Head of caudate nucleus (tissue), 42 donors: ENCODE measurements at regions not wholly inside any gene's neighbourhood (a gene's known extent, or its start where the extent isn't known, plus 50 kb on each side); places are given as distances from the start of the nearest gene placed in this dataset.

ENCODE experiments used
- DNase-seq, 42 donors: peaks; one replicate each; pipeline versions ENCODE4 v3.0.0 to v3.0.0-alpha.2; 2020 to 2021; ENCODE audit warnings: mixed read lengths in 7 of 42
- intact Hi-C: fragments of 100-400 bp; cut with DNase I; formaldehyde crosslinking; loops from one replicate; pipeline ENCODE4 v1.15.0; 2022

DNA sequence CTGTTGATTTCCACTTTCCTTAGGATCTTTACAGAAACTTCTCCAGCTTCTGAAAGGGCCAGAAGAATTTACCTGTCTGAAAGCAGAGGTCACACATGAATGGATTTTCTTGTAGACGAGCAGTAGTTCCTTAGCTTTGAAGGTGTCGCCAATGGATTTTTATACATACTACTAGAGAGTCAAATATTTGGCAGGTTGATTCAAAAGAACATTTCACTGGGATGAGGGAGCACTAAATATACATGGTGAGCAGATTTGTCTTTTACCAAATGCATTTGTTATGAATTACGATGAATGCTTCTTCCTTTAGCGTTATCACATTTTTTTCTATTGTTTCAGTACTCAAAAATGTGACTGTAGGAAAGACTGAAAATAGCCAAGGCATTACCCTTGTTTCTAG lies 162.3 kb downstream of the PAX1 start:
- intact Hi-C loops, result no loop called here
- DNase-seq, result no peak

DNA sequence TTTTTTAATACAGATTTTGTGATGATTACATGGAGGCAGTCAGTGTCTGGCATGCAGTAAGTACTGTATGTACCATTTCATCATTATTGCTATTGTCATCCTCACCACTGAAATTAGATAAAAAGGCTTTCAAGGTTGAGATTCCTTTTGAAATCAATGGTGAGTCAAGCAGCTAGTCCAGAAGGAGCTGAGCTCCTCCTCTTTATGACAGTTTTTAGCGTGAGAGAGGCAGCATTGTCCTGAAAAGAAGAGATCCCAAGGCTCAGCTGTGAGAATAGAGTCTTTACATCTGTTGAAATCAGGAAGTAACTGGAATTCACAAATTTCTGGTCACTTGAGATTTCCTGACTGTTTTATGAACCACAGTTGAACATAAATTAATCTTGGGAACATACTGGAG lies 161.9 kb downstream of the PAX1 start:
- intact Hi-C loops, result no loop called here
- no peak for DNase-seq

DNA sequence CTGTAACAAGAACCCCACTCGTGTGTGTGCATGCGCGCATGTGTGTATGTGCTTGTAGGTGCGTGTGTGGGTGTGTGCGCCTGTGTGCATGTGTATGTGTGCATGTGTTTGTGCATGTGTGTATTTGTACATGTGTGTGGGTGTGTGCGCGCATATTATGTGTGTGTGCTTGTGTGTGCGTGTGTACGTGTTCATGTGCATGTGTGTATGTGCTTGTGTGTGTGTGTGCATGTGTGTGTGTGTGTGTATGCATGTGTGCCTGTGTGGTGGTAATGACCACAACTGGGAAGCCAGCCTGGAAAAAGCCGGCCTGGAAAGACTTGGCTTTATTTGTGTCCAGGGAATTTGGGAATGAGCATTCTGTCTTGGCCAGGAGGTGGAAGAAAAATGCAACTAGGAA lies 157.5 kb downstream of the PAX1 start:
- intact Hi-C loops, result no loop called here
- DNase-seq, result no peak

DNA sequence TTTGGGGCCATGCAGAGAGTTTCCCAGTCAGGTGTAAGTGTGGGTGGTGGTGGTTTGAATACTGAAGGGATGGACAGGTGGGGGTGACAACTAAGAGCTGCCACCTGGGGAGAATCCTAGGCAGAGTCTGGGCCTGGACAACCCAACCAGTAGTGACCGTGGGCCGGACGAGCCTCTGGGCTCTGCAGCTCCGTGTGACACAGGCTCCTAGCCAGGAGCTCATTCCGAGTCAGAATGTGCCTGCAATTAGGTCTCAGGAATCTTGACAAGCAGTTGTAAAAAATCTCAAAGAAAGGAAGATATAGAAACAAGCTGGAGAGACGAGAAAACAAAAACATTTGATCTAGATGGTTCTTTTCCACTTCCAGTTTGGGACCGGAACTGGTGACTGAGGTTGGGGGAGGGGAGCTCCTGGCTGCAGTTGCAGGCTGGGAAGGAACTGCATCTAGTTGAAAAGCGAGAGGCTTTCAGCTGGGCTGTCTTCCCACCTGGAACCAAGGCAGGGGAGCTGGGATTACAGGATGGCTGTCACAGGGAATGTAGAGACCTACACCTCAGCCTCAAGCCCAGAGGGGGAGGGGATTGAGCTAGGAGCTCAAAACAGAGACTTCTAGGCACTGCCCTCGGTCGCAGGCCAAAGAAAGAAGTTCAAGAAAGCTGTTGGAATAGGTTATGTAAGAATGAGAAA lies 156.9 kb downstream of the PAX1 start:
- intact Hi-C loops, result no loop called here
- no peak for DNase-seq

DNA sequence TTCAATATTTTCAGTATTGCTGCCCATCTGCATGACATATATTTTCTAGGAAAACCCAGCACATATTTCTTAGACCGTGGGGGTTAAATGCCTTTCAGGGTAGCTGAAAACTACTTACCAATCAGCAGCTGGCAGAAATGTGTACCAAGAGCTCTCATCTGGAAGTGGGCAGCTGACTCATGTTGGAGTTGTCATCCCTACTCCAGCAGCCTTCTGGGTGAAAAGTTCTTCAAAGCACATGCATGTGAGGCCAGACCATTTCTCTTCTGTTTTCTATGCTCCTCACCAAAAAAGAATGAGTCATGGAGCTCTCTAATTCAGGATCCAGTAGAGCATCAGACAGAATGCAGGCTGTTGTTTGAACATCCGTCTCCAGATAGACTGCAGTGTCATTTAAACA lies 135.5 kb downstream of the PAX1 start:
- DNase-seq, result no peak
- intact Hi-C loops, result no loop called here

DNA sequence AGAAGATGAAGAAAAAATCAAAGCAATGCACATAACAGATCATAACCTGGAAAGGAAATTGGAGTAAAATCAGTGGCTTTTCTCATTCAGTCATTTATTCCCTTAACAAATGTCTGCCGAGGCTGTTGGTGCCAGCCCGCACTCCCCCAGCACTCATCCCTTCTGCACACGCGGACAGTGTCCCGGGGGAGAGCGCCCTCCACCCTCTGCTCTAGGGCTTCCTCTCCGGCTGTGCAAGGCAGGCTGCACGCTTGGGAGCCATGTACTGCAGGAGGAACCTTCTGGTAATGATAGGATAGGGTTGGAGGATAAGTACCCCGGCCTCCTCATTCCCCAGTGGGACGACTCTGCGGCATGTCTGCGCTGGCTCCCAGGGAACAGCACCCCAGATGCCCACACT lies 134.5 kb downstream of the PAX1 start:
- intact Hi-C loops, result no loop called here
- no peak for DNase-seq

DNA sequence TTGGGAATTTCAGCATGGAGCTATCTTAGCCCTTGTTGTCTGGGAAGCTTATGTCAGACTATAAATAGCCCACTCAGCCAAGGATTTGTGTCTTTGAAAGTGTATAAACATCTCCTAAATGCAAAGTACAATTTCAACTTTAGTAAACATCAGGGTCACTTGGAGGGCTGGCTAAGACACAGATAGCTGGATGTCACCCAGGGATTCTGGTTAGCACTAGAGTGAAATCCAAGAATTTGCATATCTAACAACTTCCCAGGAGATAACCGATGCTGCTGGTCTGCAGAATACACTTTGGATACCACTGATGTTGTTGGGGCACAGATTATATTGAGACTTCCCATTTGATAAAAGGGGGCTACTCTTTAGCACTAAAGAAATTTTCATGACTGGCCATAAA lies 130.9 kb downstream of the PAX1 start:
- no peak for DNase-seq
- intact Hi-C loops, result no loop called here

DNA sequence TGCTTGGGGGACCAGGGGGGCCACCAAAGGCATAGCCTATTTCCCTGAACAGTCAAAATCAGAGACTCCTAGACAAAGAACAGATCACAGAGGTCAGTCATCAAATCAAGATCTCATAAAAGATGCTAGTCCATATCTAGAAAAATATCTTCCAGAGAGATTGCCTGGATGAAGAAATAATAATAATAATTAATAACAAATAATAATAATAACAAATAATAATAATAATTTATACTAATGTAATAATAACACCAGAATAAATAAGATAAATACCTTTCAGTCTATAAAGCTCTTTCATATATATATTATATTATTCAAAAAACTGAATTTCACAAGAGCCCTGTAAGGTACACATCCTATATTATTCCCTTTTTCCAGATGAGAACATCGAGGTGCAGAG lies 129.6 kb downstream of the PAX1 start:
- intact Hi-C loops, result no loop called here
- no peak for DNase-seq

DNA sequence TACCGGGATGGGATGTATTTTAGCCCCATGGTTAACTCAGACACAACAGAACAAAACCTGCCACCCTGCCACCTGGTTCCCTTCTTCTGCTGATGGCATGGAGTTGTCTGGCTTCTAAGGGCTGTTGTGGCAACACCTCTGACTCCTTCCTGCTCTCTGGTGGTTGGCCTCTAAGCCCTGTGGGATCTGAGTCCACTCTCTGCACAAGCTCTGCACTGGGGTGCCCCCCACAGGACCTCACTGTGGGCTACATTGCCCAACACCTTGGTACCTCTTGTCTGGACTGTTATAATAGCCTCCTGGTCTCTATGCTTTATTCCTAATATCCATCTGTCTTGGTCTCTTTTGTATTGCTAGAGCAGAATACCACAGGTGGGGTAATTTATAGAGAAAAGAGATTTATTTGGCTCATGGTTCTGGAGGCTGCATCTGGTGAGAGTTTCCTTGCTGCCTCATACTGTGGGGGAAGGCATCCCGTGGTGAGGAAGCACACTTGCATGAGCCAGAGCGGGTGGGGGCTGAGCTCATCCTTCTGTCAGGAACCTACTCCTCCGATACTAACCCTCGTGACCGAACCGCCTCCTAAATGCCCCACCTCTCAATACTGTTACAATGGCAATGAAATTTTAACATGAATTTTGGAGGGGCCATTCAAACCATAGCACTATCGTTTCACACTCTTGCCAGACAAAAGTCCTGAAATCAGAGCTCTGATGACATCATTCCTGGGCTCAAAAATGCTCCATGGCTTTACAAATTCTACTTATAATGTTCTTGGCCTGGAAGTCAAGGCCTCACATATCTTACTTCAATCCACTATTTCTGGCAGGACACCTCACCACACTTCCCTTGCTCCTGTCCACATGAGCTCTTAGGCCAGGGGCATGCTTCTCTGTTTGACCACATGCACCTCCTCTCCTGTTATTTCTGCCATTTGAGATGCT lies 127.2 kb downstream of the PAX1 start:
- DNase-seq, result peak in 24 of 42 donors; percentile 5 to 85 (median 46)
- intact Hi-C loops, result no loop called here

DNA sequence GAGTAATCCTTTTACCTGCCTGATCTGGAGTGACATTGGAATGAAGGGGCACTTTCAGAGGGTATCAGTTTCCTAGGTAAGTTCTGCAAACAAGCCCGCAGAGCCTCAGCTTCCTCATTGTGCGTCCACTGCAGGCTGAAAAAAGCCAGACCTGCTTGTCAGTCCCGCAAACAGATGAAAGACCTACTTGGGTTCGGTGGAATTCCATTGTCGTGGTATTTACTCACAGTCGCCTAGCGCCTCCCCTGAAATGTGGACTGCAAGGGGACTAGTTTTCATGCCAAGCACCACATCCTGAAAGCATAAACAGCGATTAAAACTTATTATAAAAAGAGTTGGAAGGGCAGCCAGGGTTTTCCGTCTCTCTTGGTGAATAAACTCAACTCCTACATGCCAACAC lies 121.5 kb downstream of the PAX1 start:
- intact Hi-C loops, result no loop called here

DNA sequence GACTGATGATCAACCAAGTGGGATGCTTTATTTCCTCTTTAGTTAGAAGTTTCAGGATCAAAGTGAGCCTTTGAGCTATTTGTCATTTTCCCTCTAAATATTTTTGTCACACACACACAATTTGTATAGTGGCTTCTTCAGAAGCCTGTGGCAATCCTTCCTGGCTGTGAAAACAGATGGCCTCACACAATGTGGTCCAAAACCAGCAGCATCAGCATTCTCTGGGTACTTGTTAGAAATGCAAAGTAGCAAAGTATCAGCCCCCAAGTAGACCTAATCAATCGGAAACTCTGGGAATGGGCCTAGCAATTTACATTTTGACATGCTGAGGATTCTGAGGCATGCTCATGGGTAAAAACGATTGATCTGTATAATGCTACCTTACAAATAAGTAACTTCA lies 115.9 kb downstream of the PAX1 start:
- no peak for DNase-seq
- intact Hi-C loops, result no loop called here

More for the DNA sequence above, 121.5 kb downstream of the PAX1 start:
- DNase-seq, result no peak

DNA sequence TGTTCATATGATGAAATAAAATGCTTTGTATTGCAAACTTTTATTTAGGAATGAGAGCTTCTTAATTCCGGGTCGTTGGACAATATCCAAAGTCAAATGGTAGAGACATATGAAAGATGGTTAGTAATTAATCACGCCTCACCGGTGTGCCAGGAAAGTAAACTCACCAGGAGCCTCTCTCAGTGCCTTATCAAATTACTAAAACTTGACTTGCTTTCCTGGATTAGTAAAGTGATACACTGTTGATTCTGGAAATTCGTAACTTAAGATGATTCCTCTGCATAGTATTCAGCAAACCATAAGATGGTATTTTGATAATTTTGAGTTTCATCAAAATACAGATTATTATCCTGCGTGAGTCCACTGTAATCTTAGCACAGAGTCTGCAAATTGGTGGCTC lies 115.2 kb downstream of the PAX1 start:
- intact Hi-C loops, result no loop called here
- no peak for DNase-seq

DNA sequence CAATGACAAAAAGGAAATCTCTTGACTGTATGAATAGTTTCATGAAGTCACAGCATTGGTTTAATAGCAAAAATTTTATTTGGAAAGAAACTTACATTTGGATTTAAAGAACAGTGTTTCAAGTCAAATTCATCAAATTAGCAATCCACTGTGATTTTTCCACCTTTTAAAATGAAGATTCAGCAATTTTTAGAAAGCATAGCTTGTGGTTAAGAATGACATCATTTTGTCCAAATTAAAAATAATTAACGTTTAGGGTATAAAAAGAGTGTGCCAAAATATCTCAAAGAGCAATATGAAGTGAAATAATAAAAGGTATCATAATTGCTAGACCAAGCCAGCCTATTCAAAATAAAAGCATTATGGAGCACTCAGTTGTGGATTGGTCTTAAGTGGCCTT lies 114.6 kb downstream of the PAX1 start:
- intact Hi-C loops, result no loop called here
- DNase-seq, result no peak

DNA sequence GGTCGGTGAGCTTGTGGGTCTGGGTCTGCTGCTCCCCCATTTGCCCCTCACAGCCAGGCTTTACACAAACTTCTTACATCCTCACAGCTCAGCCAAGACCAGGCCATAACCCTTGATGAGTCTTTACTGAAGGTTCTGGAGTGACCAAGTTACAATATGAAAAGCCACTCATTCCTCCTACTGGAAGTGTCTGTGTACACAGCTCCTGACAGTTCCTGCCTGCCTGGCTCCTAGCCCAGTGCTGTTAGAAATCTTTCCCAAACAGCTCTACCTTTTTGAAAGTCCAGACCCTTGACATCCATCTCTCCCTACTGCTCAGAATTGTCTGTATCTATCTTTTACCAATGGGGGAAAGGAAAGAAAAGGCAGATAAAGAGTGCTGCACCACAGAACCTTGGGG lies 106.9 kb downstream of the PAX1 start:
- DNase-seq, result no peak
- intact Hi-C loops, result no loop called here

DNA sequence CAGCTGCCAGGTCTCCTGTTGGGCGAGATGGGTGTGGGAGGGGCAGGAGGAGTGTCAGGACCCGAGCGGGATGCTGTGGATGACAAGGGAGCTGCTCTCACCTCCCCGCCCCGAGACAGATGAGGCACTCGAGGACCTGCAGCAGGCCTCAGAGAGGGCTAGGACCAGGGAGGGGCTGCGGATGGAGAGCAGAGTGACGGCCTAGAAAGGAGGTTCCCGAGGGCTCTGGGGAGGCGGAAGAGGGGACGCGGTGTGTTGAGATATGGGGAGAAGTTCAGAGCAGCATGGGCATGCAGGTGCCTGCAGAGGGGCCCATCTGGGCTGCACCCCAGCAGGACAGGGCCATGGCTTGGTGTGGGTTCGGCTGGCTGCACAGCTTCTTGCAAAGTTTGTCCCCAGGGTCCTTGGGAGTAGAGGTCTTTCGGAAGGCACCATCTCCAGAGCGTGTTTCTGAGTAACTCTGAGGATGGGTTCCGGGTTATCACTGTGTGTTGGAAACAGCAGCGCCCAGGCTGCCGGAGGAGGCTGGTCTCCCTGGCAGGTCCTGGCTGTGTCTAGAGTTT lies 104.6 kb downstream of the PAX1 start:
- DNase-seq, result no peak
- intact Hi-C loops, result no loop called here

DNA sequence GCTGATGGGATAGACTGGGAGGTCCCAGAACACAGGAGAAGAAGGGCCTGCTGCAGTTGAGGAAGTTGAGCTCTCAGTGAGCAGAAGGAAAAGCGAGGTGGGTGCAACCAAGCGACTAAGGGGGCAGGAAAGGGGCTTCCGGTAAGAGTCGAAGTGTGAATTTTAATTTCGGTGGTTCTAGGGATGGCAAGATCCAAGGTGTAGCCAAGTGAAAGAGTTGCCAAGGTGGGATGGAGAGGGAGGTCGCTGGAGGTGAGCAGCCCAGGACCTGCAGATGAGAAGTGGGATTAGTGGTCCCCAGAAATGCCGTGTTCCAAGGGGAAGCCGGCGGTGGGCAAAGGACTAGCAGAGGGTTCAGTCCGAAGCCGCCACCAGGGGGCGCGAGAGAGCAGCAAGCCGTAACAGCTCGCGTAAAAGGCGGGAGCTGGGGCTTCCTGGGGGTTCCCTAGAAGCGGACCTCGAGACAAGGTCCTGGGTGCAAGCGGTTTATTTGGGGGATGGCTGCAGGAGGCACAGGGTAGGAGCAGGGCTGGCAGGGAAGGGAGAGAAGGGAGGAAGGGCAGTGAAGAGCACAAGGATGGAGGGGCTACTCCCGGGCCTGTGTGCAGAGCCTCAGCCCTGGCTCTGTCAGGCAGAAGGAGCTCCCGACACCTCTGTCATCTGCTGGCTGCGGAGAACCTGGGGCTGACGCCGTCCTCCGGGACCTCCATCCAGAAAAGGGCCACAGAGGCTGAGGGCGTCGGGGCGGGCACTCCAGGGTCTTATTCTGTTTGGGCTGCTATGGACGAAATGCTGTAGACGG lies 103.6 kb downstream of the PAX1 start:
- peak in 40 of 42 donors; percentile 4 to 79 (median 51) for DNase-seq
- intact Hi-C loops, result no loop called here

DNA sequence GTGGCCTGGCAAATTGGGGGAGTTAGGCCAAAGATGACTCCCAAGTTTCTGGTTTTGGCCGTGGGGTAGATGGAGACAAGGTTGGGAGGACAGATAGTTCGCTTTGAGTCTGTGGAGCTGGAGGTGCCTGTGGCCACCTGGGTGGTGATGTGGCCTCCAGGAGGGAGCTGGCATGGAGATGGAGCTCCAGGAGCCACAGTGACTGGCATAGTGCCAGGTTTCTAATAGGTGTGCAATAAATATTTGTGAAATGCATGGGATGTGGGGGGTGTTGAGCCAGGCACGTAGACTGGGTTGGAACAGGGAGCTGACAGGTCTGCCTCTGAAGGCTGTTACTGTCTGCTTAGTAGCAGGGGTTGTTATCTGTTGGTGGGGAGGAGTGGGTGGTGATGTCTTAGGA lies 102.7 kb downstream of the PAX1 start:
- no peak for DNase-seq
- intact Hi-C loops, result no loop called here

DNA sequence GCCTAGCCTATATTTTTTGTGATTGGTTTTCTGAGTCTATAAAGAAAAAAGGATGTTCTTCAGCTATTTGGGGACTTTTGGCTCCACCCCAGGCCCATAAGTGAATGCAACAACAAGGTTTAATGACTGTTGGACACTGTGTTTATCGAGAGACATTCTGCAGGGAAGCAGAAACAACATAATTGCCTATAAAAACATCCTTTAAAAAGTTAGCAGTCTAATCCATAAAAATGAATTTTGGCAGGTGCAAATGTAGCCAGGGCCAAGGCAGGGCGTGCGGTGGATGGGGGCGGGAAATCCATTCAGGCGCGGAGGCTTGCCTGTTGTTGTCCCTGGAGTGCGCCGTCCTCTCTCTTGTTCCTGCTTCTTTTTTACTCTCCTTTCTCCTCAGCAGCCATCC lies 99.3 kb downstream of the PAX1 start:
- DNase-seq, result no peak
- intact Hi-C loops, result no loop called here

DNA sequence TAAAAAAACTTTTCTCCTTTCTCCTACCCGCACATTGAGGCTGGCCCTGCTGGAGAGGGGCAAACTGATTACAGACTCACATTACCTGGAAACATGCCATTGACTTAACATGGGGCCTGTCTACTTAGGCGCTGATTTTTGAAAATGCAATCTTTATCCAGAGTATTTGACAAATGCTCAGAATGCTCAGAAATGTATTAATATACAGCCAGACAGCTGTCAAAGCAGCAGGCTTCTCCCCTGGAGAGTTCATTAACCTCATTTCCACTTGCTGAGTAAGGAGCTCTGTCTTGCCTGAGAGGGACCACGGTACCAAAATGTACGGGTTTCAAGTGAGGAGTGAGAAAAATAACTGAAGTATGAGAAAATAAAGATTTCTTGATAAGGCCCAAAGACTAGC lies 95.7 kb downstream of the PAX1 start:
- intact Hi-C loops, result no loop called here

DNA sequence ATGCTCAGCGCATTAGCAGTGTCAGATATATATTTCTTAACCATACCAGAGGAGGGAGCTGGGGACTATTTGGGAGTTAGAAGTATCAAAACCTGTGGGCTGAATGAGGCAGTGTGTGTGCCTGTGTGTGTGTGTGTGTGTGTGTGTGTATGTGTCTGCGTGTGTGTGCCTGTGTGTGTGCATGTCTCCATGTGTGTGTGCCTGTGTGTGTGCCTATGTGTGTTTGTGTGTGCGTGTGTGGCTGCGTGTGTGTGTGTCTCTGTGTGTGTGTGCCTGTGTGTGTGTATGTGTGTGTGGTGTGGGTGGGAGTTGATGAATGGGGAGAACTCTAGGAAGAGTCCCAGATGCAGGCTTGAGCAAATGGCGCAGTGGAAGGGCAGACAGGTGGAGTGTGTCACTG lies 92.9 kb downstream of the PAX1 start:
- DNase-seq, result no peak
- intact Hi-C loops, result no loop called here

More for the DNA sequence above, 95.7 kb downstream of the PAX1 start:
- no peak for DNase-seq
